ENCODE measurements at regions not wholly inside any gene's neighbourhood (a gene's known extent, or its start where the extent isn't known, plus 50 kb on each side); places are given as distances from the start of the nearest gene placed in this dataset.

DNA sequence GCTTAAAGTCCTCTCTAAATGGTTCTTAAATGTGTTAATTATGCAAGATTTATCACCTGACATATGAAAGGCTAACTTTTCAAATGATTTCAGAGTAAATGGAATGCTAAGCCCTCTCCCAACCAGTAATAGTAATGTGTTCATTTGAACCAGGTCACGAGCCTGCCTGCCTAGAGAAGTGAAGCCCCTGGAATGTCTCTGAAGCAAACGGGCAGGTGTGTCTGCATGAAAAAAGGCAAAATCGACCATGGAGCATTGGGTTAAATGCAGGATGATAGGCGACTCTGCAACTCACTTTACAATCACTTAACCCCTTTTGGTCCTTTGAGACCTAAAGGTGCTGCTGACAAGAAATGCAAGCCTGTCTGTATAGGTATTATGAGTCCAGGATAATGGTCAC lies 798.4 kb upstream of the ACVR2A start:
- TF ChIP-seq, protein P1, sequence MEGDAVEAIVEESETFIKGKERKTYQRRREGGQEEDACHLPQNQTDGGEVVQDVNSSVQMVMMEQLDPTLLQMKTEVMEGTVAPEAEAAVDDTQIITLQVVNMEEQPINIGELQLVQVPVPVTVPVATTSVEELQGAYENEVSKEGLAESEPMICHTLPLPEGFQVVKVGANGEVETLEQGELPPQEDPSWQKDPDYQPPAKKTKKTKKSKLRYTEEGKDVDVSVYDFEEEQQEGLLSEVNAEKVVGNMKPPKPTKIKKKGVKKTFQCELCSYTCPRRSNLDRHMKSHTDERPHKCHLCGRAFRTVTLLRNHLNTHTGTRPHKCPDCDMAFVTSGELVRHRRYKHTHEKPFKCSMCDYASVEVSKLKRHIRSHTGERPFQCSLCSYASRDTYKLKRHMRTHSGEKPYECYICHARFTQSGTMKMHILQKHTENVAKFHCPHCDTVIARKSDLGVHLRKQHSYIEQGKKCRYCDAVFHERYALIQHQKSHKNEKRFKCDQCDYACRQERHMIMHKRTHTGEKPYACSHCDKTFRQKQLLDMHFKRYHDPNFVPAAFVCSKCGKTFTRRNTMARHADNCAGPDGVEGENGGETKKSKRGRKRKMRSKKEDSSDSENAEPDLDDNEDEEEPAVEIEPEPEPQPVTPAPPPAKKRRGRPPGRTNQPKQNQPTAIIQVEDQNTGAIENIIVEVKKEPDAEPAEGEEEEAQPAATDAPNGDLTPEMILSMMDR (IDR thresholded peaks at IDR 0.05) = no peak
- TF ChIP-seq POLR2A (IDR thresholded peaks at IDR 0.05) = no peak
